22Rv1 (cell line): ENCODE measurements at regions not wholly inside any gene's neighbourhood (a gene's known extent, or its start where the extent isn't known, plus 50 kb on each side); places are given as distances from the start of the nearest gene placed in this dataset.

ENCODE experiments used
- H3K27ac ChIP-seq: fragments of 450-650 bp; 2 replicates; pipeline ENCODE4 v1.5.1; 2017
- ZFX ChIP-seq: fragments of 450-650 bp; IDR thresholded peaks from 2 replicates; pipeline ENCODE4 v1.6.1; 2017; ENCODE audit warnings: antibody characterized with exemption, borderline replicate concordance
- TF ChIP-seq, protein P1 (sequence below): fragments of 450-650 bp; IDR thresholded peaks from 2 replicates; pipeline ENCODE4 v1.5.1; 2017; ENCODE audit warnings: mild to moderate bottlenecking

GRCh38 chr1:234856845-234857245, 246.9 kb upstream of the IRF2BP2 start:
- TF ChIP-seq, protein P1, sequence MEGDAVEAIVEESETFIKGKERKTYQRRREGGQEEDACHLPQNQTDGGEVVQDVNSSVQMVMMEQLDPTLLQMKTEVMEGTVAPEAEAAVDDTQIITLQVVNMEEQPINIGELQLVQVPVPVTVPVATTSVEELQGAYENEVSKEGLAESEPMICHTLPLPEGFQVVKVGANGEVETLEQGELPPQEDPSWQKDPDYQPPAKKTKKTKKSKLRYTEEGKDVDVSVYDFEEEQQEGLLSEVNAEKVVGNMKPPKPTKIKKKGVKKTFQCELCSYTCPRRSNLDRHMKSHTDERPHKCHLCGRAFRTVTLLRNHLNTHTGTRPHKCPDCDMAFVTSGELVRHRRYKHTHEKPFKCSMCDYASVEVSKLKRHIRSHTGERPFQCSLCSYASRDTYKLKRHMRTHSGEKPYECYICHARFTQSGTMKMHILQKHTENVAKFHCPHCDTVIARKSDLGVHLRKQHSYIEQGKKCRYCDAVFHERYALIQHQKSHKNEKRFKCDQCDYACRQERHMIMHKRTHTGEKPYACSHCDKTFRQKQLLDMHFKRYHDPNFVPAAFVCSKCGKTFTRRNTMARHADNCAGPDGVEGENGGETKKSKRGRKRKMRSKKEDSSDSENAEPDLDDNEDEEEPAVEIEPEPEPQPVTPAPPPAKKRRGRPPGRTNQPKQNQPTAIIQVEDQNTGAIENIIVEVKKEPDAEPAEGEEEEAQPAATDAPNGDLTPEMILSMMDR: no peak
- TF ChIP-seq ZFX: no peak
- H3K27ac ChIP-seq: no peak overlapping the region

DNA sequence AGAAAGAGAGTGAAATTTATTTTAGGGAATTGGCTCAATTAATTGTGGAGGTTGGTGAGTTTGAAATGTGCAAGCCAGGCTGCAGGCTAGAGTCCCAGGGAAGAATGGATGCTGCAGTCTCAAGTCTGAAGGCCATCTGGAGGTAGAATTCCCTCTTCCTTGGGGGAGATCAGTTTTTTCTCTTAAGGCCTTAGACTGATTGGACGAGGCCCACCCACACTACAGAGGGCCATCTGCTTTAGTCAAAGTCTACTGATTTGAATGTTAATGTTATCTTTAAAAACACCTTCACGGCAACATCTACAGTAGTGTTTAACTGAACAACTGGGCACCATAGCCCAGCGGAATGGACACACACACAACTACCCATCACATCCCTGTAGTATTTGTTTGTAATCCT, 245.9 kb upstream of the IRF2BP2 start:
- H3K27ac ChIP-seq: no peak overlapping the region
- TF ChIP-seq ZFX: no peak
- TF ChIP-seq, protein P1: no peak

DNA sequence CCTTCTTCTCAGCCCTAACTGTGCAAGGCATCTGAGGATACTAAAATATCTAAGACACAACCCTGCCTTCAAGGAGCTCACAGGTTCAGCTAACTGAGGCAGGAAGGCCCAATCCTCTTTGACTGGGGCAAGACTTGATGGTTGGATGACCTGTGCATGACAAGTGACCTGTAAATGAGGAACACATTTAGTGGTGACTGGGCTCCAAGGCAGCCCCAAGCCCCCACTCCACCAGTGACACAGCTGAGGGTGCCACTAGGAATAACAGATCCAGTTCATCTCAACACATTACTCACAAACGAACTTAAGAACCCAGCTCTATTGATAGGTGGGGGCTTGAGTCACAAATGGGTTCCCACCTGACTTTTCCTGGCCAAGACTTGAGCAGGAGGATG, 244.7 kb upstream of the IRF2BP2 start:
- no peak for TF ChIP-seq ZFX
- no peak overlapping the region for H3K27ac ChIP-seq

- no peak overlapping the region for H3K27ac ChIP-seq
- TF ChIP-seq ZFX: no peak
- TF ChIP-seq, protein P1: no peak
Measured at GRCh38 chr1:234853906-234854644, 244.1 kb upstream of the IRF2BP2 start.

DNA sequence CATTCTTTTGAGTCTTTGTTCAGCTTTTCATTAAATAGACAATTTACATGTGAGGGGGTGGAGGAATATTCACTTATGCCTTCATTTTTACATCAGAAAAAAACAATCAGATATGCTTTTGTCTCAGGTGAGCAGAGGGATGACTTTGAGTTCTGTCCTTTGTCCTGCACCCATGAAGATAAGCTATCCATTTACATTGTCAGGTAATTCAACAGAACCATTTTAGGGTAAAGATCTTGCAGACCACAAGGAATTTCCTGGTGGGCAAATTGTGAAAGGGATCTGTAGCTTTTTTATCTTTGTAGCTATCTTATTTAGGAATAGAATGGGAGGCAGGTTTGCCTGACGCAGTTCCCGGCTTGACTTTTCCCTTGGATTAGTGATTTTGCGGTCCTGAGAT, 242.7 kb upstream of the IRF2BP2 start:
- TF ChIP-seq, protein P1: no peak
- no peak for TF ChIP-seq ZFX
- H3K27ac ChIP-seq: no peak overlapping the region

DNA sequence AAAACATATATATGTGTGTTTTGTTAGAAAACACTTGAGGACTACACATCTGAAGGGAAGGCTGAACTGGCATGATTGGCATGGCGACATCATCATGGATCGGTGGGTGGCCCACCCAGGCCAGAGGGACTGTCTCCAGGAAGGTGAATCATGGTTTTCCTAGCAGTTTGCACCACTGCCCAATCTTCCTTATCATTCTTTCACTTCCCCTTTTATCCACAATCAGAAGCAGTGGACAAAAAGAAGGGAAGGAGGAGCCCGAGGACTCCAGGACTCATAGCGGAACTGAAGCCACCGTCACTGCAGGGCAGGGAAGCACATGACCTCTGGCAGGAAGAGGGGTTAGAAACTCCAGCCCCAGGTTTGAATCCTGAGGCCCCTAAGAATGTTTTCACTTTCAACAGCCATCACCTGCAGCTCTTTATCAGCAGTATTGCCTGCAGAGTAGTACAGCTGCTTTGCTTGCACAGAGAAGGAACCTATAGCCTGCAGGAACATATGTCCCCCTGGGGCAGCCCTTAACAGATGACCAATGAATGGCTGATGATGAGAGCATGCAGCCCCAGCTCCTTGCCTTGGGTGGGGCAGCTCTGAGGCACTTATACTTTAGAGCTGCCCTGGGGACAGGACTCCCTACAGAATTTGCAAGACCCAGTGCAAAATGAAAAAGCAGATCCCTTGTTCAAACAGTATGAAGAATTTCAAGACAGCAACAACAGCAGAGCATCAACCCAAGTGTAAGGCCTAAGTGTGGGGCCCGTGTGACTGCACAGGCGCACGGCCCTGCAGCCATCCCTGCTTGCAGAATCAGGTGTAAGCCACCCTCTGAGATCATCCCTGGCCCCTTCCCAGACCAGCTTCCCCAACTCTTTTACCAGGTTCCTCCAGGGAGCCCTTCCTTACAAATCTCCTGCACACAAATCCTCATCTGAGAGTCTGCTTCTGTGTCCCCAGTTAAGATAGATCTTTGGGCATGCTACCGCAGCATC, 241.8 kb upstream of the IRF2BP2 start:
- no peak overlapping the region for H3K27ac ChIP-seq
- TF ChIP-seq, protein P1: no peak
- no peak for TF ChIP-seq ZFX

GRCh38 chr1:234849832-234850231, 239.9 kb upstream of the IRF2BP2 start:
- no peak for TF ChIP-seq ZFX
- TF ChIP-seq, protein P1: no peak
- no peak overlapping the region for H3K27ac ChIP-seq
